22Rv1 (cell line): ENCODE measurements at regions not wholly inside any gene's neighbourhood (a gene's known extent, or its start where the extent isn't known, plus 50 kb on each side); places are given as distances from the start of the nearest gene placed in this dataset.

Source experiments
- H3K27ac ChIP-seq: fragments of 450-650 bp; 2 replicates; pipeline ENCODE4 v1.5.1; 2017
- CTCF ChIP-seq: fragments of 450-650 bp; IDR thresholded peaks from 2 replicates; pipeline ENCODE4 v1.5.1; 2017; ENCODE audit warnings: mild to moderate bottlenecking
- ZFX ChIP-seq: fragments of 450-650 bp; IDR thresholded peaks from 2 replicates; pipeline ENCODE4 v1.6.1; 2017; ENCODE audit warnings: antibody characterized with exemption, borderline replicate concordance

DNA sequence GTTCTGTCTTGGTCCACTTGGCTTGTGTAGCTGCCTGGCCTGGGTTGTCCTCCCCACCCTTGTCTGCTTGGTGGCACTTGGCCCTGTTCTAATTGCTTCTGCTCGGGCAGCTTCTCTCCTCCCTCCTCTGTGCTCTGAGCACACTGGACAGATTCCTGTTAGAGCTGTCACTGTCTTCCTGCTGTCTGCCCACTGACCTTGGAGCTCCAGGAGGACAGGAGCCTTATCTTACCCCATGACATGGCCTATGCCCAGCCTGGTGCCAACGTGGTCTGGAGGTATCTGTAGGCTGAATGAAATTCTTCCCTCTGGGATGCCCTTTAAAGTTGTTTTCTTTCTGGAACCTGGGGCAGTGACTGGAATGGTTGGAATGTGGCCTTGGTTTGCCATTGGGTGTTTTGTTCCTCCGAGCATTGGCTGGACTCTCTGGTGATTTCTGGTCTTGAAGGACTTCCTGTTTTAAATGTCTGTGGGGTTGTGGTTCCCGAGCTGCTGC is 94.1 kb downstream of the FAM43A start:
- TF ChIP-seq ZFX = no peak
- no peak for TF ChIP-seq CTCF
- no peak overlapping the region for H3K27ac ChIP-seq

DNA sequence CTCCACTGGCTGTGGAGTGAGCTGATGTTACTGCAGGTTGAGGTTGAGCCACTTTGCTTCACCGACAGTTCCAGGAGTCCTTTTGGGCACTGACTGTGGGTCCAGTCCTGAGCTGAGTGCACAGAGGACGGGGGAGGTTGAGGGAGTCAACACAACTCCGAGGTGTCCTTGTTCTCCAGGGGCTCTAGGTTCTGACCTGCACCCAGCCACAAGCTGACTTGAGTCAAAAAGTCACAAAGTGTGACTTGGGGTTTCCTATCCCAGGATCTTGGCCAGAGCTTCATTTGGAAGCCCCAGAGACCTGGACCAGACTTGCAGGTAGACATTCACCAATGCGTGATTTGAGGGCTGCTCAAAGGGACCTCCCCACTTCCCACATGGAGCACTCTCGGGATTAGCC is 95.0 kb downstream of the FAM43A start:
- no peak overlapping the region for H3K27ac ChIP-seq
- TF ChIP-seq ZFX (no peak), CTCF (no peak)

- no peak for TF ChIP-seq CTCF
- TF ChIP-seq ZFX = no peak
- H3K27ac ChIP-seq = no peak overlapping the region
Observed at GRCh38 chr3:194781617-194782016, 95.9 kb downstream of the FAM43A start.

- TF ChIP-seq CTCF (no peak), ZFX (no peak)
Observed at GRCh38 chr3:194782698-194783404, 97.2 kb downstream of the FAM43A start.

GRCh38 chr3:194784361-194784760 is 98.7 kb downstream of the FAM43A start:
- no peak overlapping the region for H3K27ac ChIP-seq
- TF ChIP-seq CTCF (no peak), ZFX (no peak)

More at GRCh38 chr3:194782698-194783404, 97.2 kb downstream of the FAM43A start:
- H3K27ac ChIP-seq = no peak overlapping the region

- TF ChIP-seq CTCF = no peak
- TF ChIP-seq ZFX = no peak
- H3K27ac ChIP-seq = no peak overlapping the region
Observed at GRCh38 chr3:194785315-194785714, 99.6 kb downstream of the FAM43A start.

DNA sequence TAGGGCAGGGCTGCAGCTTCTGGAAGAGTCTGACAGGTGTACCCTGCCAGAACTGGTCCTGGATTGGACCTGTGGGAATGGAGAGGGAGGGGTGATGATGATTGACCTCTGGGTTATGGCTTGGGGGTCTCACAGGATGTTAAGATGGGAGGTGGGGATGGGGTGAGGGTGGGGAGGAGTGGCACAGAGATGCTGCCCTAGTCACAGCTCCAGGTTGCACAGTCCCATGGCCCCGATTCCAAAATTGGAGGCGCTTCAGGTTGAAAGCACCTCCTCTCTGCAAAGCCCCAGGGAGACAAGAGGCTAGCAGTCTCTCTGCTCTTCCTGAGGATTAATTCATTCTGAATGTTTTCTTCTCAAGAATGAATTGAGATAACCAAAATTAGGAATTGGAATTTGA is 101.4 kb downstream of the FAM43A start:
- no peak overlapping the region for H3K27ac ChIP-seq
- TF ChIP-seq ZFX = no peak
- TF ChIP-seq CTCF = no peak
